ENCODE measurements at regions not wholly inside any gene's neighbourhood (a gene's known extent, or its start where the extent isn't known, plus 50 kb on each side); places are given as distances from the start of the nearest gene placed in this dataset.

GRCh38 chr1:101185421-101185820 is 51.4 kb upstream of the S1PR1 start:
- Histone ChIP-seq H3K4me3 (ENCODE audit: low read length) (no peak overlapping the region), H3K9me3 (ENCODE audit: control insufficient read depth in 2 of 3, low read length in 3 of 3) (no peaks in the 10 kb centered on the region), H3K4me1 (ENCODE audit: control insufficient read depth in 2 of 2, insufficient read depth in 2 of 2, low read length in 2 of 2) (peaks cover 0 to 2% of the 10 kb centered on the region in 2 donors), H3K27me3 (ENCODE audit: control insufficient read depth in 2 of 2, insufficient read depth in 2 of 2, low read length in 2 of 2) (no peaks in the 10 kb centered on the region), H3K36me3 (ENCODE audit: control insufficient read depth in 2 of 3, insufficient read depth in 3 of 3, low read length in 3 of 3) (no peaks in the 10 kb centered on the region), H3K27ac (ENCODE audit: low read depth, low read length) (no peak overlapping the region)
- H3K27me3 Mint-ChIP-seq, result no peaks in the 10 kb centered on the region
- H3K4me1 Mint-ChIP-seq, result peaks cover 16 to 57% (median 36%) of the 10 kb centered on the region in 7 donors
- H3K36me3 Mint-ChIP-seq, result peaks cover 0 to 16% (median 0%) of the 10 kb centered on the region in 5 donors
- DNase-seq (no peak), ATAC-seq (no peak)
- H3K9me3 Mint-ChIP-seq, result peaks cover 0 to 16% (median 0%) of the 10 kb centered on the region in 11 donors
- ChIA-PET CTCF (interaction anchor here (1.5 kb wide), 1 partner anchor 10 kb away, joined by 3 read pairs; no protein-coding TSS in a partner anchor), POLR2A (interaction anchor here (0.6 kb wide), 1 partner anchor 50 kb away, joined by 3 read pairs; no protein-coding TSS in a partner anchor)
- no peak overlapping the region for H3K27ac Mint-ChIP-seq
- no peak overlapping the region for H3K4me3 Mint-ChIP-seq
- intact Hi-C loops (cut with micrococcal nuclease), result no loop called here

GRCh38 chr1:101183388-101183699 is 53.5 kb upstream of the S1PR1 start:
- H3K27me3 Mint-ChIP-seq, result no peaks in the 10 kb centered on the region
- H3K4me1 Mint-ChIP-seq, result peaks cover 26 to 70% (median 52%) of the 10 kb centered on the region in 7 donors
- H3K36me3 Mint-ChIP-seq, result peaks cover 0 to 16% (median 0%) of the 10 kb centered on the region in 5 donors
- DNase-seq (no peak), ATAC-seq (no peak)
- intact Hi-C loops (cut with micrococcal nuclease), result no loop called here
- no peaks in the 10 kb centered on the region for H3K9me3 ChIP-seq (ENCODE audit: control insufficient read depth in 2 of 3, low read length in 3 of 3)
- peaks cover 0 to 10% (median 0%) of the 10 kb centered on the region in 11 donors for H3K9me3 Mint-ChIP-seq
- no peaks in the 10 kb centered on the region for H3K36me3 ChIP-seq (ENCODE audit: control insufficient read depth in 2 of 3, insufficient read depth in 3 of 3, low read length in 3 of 3)
- ChIA-PET POLR2A (interaction anchor here (1.1 kb wide), 1 partner anchor 47 kb away, joined by 3 read pairs; no protein-coding TSS in a partner anchor), CTCF (interaction anchor here (1.1 kb wide), 1 partner anchor 52 kb away, joined by 4 read pairs; no protein-coding TSS in a partner anchor)
- no peak overlapping the region for H3K4me3 ChIP-seq (ENCODE audit: low read length)
- H3K27ac Mint-ChIP-seq, result peak overlapping the region in 2 of 9 donors; percentile 54 to 64
- peaks cover 13 to 17% of the 10 kb centered on the region in 2 donors for H3K4me1 ChIP-seq (ENCODE audit: control insufficient read depth in 2 of 2, insufficient read depth in 2 of 2, low read length in 2 of 2)
- H3K27ac ChIP-seq (ENCODE audit: low read depth, low read length), result no peak overlapping the region
- no peaks in the 10 kb centered on the region for H3K27me3 ChIP-seq (ENCODE audit: control insufficient read depth in 2 of 2, insufficient read depth in 2 of 2, low read length in 2 of 2)
- peak overlapping the region in 1 of 10 donors; percentile 59 for H3K4me3 Mint-ChIP-seq

GRCh38 chr1:101182627-101183387 is 54.0 kb upstream of the S1PR1 start:
- peaks cover 0 to 10% (median 0%) of the 10 kb centered on the region in 11 donors for H3K9me3 Mint-ChIP-seq
- DNase-seq (no peak), ATAC-seq (no peak)
- intact Hi-C loops (cut with micrococcal nuclease), result no loop called here
- CTCF ChIA-PET, result interaction anchor here (1.1 kb wide), 1 partner anchor 53 kb away, joined by 4 read pairs; no protein-coding TSS in a partner anchor
- no peak overlapping the region for H3K27ac ChIP-seq (ENCODE audit: low read depth, low read length)
- peak overlapping the region in 3 of 9 donors; percentile 54 to 67 (median 64) for H3K27ac Mint-ChIP-seq
- POLR2A ChIA-PET, result interaction anchor here (1.1 kb wide), 1 partner anchor 46 kb away, joined by 3 read pairs; no protein-coding TSS in a partner anchor
- H3K4me3 ChIP-seq (ENCODE audit: low read length), result no peak overlapping the region
- H3K36me3 Mint-ChIP-seq, result peaks cover 0 to 15% (median 0%) of the 10 kb centered on the region in 5 donors
- H3K36me3 ChIP-seq (ENCODE audit: control insufficient read depth in 2 of 3, insufficient read depth in 3 of 3, low read length in 3 of 3), result no peaks in the 10 kb centered on the region
- H3K4me3 Mint-ChIP-seq, result peak overlapping the region in 2 of 10 donors; percentile 14 to 59
- H3K27me3 Mint-ChIP-seq, result no peaks in the 10 kb centered on the region
- peaks cover 26 to 70% (median 52%) of the 10 kb centered on the region in 7 donors for H3K4me1 Mint-ChIP-seq
- H3K9me3 ChIP-seq (ENCODE audit: control insufficient read depth in 2 of 3, low read length in 3 of 3), result no peaks in the 10 kb centered on the region
- H3K4me1 ChIP-seq (ENCODE audit: control insufficient read depth in 2 of 2, insufficient read depth in 2 of 2, low read length in 2 of 2), result peaks cover 12 to 20% of the 10 kb centered on the region in 2 donors
- no peaks in the 10 kb centered on the region for H3K27me3 ChIP-seq (ENCODE audit: control insufficient read depth in 2 of 2, insufficient read depth in 2 of 2, low read length in 2 of 2)

- Mint-ChIP-seq H3K27me3 (no peaks in the 10 kb centered on the region), H3K4me3 (peak overlapping the region in 4 of 10 donors; percentile 5 to 26 (median 22)), H3K36me3 (peaks cover 0 to 13% (median 0%) of the 10 kb centered on the region in 5 donors), H3K27ac (peak overlapping the region in 6 of 9 donors; percentile 8 to 84 (median 57)), H3K4me1 (peaks cover 26 to 70% (median 55%) of the 10 kb centered on the region in 7 donors), H3K9me3 (peaks cover 0 to 10% (median 0%) of the 10 kb centered on the region in 11 donors)
- CTCF ChIA-PET, result interaction anchor here (0.6 kb wide), 1 partner anchor 164 kb away, joined by 3 read pairs; no protein-coding TSS in a partner anchor
- H3K4me1 ChIP-seq (ENCODE audit: control insufficient read depth in 2 of 2, insufficient read depth in 2 of 2, low read length in 2 of 2), result peaks cover 12 to 20% of the 10 kb centered on the region in 2 donors
- intact Hi-C loops (cut with micrococcal nuclease), result no loop called here
- H3K4me3 ChIP-seq (ENCODE audit: low read length), result no peak overlapping the region
- no peak overlapping the region for H3K27ac ChIP-seq (ENCODE audit: low read depth, low read length)
- ATAC-seq, result no peak
- DNase-seq, result no peak
- no peaks in the 10 kb centered on the region for H3K9me3 ChIP-seq (ENCODE audit: control insufficient read depth in 2 of 3, low read length in 3 of 3)
- no peaks in the 10 kb centered on the region for H3K36me3 ChIP-seq (ENCODE audit: control insufficient read depth in 2 of 3, insufficient read depth in 3 of 3, low read length in 3 of 3)
- H3K27me3 ChIP-seq (ENCODE audit: control insufficient read depth in 2 of 2, insufficient read depth in 2 of 2, low read length in 2 of 2), result no peaks in the 10 kb centered on the region
- POLR2A ChIA-PET, result interaction anchor here (1.3 kb wide), 1 partner anchor 57 kb away, joined by 3 read pairs; no protein-coding TSS in a partner anchor
Observed at GRCh38 chr1:101181930-101182329, 54.9 kb upstream of the S1PR1 start.

GRCh38 chr1:101178688-101179491 is 57.9 kb upstream of the S1PR1 start:
- H3K4me3 ChIP-seq (ENCODE audit: low read length), result peak overlapping the region; percentile 3
- H3K4me3 Mint-ChIP-seq, result peak overlapping the region; percentile 63 to 90 (median 80)
- intact Hi-C loops (cut with micrococcal nuclease), result loop anchor here (1.0 to 5.0 kb wide), 8 partner anchors 8 to 152 kb away; partner anchors contain the start of gene DPH5 (in 1 of the 2)
- no peaks in the 10 kb centered on the region for H3K27me3 Mint-ChIP-seq
- ChIA-PET CTCF (interaction anchor here (1.0 kb wide), 1 partner anchor 60 kb away, joined by 3 read pairs; no protein-coding TSS in a partner anchor), POLR2A (interaction anchor here (0.8 to 3.0 kb wide), 6 partner anchors 21 to 179 kb away, joined by 3 to 24 read pairs (median 3); partner anchors contain the start of gene S1PR1)
- DNase-seq, result peak in 7 of 9 donors; percentile 40 to 61 (median 46)
- peaks cover 0 to 6% (median 0%) of the 10 kb centered on the region in 11 donors for H3K9me3 Mint-ChIP-seq
- peaks cover 0 to 10% (median 0%) of the 10 kb centered on the region in 5 donors for H3K36me3 Mint-ChIP-seq
- H3K4me1 ChIP-seq (ENCODE audit: control insufficient read depth in 2 of 2, insufficient read depth in 2 of 2, low read length in 2 of 2), result peaks cover 12 to 20% of the 10 kb centered on the region in 2 donors
- H3K36me3 ChIP-seq (ENCODE audit: control insufficient read depth in 2 of 3, insufficient read depth in 3 of 3, low read length in 3 of 3), result no peaks in the 10 kb centered on the region
- ATAC-seq, result peak; percentile 78
- no peaks in the 10 kb centered on the region for H3K9me3 ChIP-seq (ENCODE audit: control insufficient read depth in 2 of 3, low read length in 3 of 3)
- no peaks in the 10 kb centered on the region for H3K27me3 ChIP-seq (ENCODE audit: control insufficient read depth in 2 of 2, insufficient read depth in 2 of 2, low read length in 2 of 2)
- H3K27ac ChIP-seq (ENCODE audit: low read depth, low read length), result peak overlapping the region; percentile 60
- H3K4me1 Mint-ChIP-seq, result peaks cover 24 to 69% (median 51%) of the 10 kb centered on the region in 7 donors
- peak overlapping the region; percentile 86 to 98 (median 92) for H3K27ac Mint-ChIP-seq

GRCh38 chr1:101178341-101178687 is 58.5 kb upstream of the S1PR1 start:
- H3K9me3 Mint-ChIP-seq, result peaks cover 0 to 6% (median 0%) of the 10 kb centered on the region in 11 donors
- Histone ChIP-seq H3K4me1 (ENCODE audit: control insufficient read depth in 2 of 2, insufficient read depth in 2 of 2, low read length in 2 of 2) (peaks cover 12 to 20% of the 10 kb centered on the region in 2 donors), H3K36me3 (ENCODE audit: control insufficient read depth in 2 of 3, insufficient read depth in 3 of 3, low read length in 3 of 3) (no peaks in the 10 kb centered on the region), H3K9me3 (ENCODE audit: control insufficient read depth in 2 of 3, low read length in 3 of 3) (no peaks in the 10 kb centered on the region), H3K27me3 (ENCODE audit: control insufficient read depth in 2 of 2, insufficient read depth in 2 of 2, low read length in 2 of 2) (no peaks in the 10 kb centered on the region), H3K27ac (ENCODE audit: low read depth, low read length) (peak overlapping the region; percentile 60), H3K4me3 (ENCODE audit: low read length) (no peak overlapping the region)
- ChIA-PET POLR2A (interaction anchor here (0.8 to 3.0 kb wide), 4 partner anchors 22 to 110 kb away, joined by 3 to 24 read pairs (median 3); partner anchors contain the start of gene S1PR1), CTCF (no interaction called here)
- no peak for DNase-seq
- H3K36me3 Mint-ChIP-seq, result peaks cover 0 to 14% (median 0%) of the 10 kb centered on the region in 5 donors
- H3K27ac Mint-ChIP-seq, result peak overlapping the region; percentile 86 to 98 (median 92)
- peaks cover 24 to 66% (median 45%) of the 10 kb centered on the region in 7 donors for H3K4me1 Mint-ChIP-seq
- intact Hi-C loops (cut with micrococcal nuclease), result loop anchor here in 1 of 2 donors (2.0 to 5.0 kb wide), 2 partner anchors 66 to 151 kb away; partner anchors contain the start of gene DPH5
- no peak for ATAC-seq
- H3K4me3 Mint-ChIP-seq, result peak overlapping the region; percentile 23 to 90 (median 80)
- H3K27me3 Mint-ChIP-seq, result no peaks in the 10 kb centered on the region

Data from naive thymus-derived CD4-positive, alpha-beta T cell (primary cell).